HG03103 (cell line): ENCODE measurements at regions not wholly inside any gene's neighbourhood (a gene's known extent, or its start where the extent isn't known, plus 50 kb on each side); places are given as distances from the start of the nearest gene placed in this dataset.
"Not testable (repeated sequence)": the region's sequence is repeated elsewhere in the genome, so short reads cannot be mapped to it uniquely, and the experiment has no call there.

Experiments
- ATAC-seq: cut with Tn5 transposase; IDR thresholded peaks from one replicate; pipeline ENCODE4 v1.9.1; 2021; ENCODE audit warnings: low read depth; ENCODE audit not compliant: unreplicated experiment

DNA sequence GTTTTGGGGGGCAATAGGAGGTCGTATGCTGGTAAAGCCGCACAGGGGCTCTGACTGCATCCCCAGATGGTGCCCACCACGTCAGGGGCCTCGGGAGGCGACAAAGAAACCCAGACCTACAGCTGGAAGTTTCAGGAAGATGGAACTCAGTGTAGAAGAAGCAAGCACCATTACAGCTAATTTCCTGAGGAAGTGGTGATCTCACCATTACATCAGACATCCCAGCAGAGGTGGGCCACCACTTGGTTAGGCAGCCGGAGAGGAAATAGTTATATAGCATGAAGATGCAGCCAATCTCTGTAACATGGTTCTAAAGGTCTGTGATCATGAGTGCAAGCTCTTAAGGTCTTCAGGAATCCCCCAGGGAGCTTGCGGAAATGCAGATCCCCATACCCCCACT, 127.3 kb upstream of the PCBD1 start:
- no peak for ATAC-seq

DNA sequence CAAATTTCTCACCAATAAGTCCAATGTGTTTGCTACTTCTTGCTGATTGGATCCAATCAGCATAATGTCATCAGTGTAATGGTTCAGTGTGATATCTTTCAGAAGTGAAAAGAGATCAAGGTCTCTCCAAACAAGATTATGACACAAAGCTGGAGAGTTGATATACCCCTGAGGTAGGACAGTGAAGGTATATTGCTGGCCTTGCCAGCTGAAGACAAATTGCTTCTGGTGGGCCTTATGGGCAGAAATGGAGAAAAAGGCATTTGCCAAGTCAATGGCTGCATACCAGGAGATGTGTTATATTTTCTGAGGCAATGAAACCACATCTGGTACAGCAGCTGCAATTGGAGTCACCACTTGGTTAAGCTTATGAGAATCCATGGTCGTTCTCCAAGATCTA, 131.7 kb upstream of the PCBD1 start:
- ATAC-seq: not testable (repeated sequence)

GRCh38 chr10:71021402-71021801, 133.0 kb upstream of the PCBD1 start:
- no peak for ATAC-seq

DNA sequence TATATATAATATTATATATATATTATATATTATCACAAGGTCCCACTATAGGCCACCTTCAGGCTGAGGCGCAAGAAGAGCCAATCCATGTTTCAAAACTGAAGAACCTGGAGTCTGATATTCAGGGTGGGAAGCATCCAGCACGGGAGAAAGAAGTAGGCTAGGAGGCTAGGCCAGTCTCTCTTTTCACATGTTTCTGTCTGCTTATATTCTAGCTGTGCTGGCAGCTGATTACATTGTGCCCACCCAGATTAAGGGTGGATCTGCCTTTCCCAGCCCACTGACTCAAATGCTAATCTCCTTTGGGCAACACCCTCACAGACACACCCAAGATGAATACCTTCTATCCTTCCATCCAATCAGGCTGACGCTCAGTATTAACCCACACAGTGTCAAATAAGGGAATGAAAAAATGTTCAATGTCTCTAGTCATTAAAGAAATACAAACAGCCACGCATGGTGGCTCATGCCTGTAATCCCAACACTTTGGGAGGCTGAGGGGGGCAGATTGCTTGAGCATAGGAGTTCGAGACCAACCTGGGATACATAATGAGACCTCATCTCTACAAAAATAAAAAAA, 135.4 kb upstream of the PCBD1 start:
- ATAC-seq: no peak

- no peak for ATAC-seq
Measured at GRCh38 chr10:71024490-71024889, 136.1 kb upstream of the PCBD1 start.

GRCh38 chr10:71025535-71025934, 137.2 kb upstream of the PCBD1 start:
- no peak for ATAC-seq

DNA sequence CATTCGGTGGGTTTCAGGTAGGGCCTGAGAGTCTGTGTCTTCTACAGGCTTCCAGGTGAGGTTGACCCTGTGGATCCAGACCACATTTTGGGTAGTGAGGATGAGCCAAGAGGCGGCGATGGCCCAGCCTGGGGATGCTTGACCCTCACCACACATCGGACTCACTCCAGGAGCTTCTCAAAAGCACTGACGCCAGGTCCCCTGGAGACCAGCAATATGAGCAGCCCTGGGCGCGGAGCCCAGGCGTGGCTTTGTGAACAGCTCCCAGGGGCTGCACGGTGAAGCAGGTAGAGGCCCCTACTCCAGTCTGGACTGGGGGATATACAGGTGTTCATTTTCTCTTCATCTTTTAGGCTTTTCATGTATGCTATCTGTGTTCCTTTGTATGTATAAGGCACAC, 139.7 kb upstream of the PCBD1 start:
- ATAC-seq: no peak

DNA sequence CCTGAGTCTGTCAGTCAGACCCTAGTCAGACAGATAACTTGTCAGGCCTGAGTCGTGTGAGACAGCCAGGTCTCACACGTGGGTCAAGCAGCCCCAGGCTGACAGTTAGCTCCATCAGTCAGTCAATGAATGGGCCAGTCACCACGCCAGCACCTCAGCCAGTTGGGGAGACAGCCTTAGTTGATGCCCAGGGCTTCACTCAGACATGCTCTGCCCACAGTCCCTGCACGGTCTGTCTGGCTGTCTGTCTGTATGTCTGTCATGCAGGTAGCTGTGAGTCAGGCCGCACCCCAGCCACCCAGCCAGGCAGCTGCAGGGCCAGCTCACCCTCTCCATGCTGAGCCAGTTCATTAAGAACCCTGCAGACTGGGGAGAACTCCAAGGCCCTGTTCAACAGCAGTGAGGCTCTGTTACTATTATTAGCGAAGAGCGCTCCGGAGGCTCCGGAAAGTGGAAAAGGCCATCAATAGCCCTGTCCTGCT, 141.1 kb upstream of the PCBD1 start:
- no peak for ATAC-seq

DNA sequence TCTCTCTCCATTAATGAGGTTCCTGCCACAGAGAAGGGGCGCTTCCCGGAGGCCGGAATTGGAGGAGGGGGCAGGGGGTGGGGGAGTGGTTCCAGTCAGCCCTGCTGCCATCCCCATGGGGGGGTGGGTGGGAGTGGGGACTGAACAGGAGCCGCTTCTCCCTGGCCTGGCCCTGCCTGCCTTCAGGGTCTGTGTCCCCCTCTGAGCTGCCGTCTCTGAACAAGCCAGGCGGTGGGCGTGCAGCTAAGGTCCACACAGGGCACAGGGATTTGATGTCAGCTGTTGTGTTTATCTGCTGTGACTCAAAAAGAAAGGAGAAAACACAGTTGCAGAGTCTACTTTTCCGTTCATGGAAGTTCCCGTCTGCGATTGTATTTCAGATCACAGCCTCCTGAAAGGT, 141.5 kb upstream of the PCBD1 start:
- ATAC-seq: no peak

GRCh38 chr10:71031026-71031425, 142.7 kb upstream of the PCBD1 start:
- ATAC-seq: no peak

DNA sequence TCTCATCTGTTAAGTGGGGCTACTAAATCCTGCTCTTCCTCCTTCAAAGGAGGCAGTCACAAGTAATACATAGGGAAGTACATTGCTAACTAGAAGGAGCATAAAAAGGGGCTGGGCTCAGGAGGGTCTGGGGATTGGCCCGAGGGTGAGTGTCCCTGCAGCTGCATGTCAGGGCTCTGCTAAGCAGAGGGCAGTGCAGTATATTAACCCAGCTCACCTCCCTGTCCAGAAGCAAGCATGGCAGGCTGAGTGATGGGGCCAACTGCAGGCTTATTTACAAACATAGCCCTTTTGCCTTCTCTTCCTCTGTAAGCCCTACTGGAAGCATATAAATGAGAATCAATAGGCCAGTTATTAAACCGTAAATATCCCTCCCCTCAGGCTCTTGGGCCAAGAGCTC, 143.2 kb upstream of the PCBD1 start:
- ATAC-seq: no peak

- ATAC-seq: no peak
Measured at GRCh38 chr10:71032887-71033286, 144.5 kb upstream of the PCBD1 start.

- no peak for ATAC-seq
Measured at GRCh38 chr10:71033396-71033980, 145.1 kb upstream of the PCBD1 start.

DNA sequence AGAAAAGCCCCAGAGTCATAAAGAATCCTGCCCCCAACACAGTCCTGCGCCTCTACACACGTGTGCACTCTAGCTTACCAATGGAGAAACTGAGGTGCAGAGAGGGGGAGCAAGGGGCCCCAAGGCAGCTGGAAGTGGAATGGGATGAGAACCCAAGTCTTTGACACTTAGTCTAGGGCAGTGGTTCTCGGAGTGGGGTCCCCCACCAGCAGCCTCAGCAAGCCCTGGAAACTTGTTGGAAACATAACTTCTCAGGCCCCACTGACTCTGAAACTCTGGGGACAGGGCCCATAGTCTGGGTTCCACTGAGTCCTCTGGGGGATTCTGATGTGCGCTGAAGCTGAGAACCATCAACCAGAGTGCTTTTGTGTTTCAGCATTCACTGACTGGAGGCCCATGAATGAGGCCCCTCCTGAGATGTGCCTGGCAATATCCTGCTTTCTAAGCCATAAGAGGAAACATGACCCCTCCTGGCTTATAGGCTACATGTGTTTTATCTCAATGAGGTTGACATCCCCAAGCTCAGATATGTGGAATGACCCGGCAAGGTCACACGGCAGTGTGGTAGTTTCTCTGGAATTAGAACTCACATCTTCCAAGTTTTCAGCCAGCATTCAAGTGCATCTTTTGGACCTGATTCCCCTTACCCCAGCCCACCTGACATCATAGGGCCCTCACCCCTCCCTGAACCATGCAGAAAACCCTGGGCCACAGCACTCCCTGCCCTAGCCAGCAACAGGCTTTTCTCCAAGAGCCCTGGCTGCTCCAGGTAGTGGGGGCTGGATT, 147.3 kb upstream of the PCBD1 start:
- no peak for ATAC-seq

DNA sequence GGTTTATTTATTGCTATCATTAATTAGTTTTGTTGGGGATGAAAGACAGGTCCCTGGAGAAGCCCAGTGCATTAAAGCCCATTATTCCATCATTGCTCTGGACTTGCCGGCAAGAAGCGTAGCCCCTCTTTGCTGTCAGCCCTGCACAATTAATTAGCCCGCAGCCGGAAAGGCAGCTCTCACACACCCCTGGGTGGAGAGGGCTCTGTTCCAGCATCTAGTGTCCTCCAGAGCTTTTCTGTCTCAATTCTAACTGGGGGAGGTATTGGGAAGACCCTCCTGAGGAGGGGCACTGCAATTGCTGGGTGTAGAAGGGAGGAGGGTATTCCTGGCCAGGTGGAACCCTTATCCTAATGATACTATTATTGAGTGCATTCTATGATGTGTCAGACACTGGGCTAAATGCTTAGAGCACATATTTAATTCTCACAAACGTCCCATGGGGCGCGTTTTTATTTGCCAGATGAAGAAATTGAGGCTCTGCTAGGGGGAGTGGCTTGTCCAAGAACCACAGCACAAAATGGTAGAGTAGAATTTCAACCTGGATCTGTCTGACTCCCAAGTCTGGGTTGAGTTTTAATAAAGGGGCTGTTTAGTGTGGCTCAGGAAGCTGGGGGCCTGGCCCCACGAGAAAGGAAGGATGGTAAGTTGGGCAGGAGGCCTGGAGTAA, 148.1 kb upstream of the PCBD1 start:
- ATAC-seq: no peak

DNA sequence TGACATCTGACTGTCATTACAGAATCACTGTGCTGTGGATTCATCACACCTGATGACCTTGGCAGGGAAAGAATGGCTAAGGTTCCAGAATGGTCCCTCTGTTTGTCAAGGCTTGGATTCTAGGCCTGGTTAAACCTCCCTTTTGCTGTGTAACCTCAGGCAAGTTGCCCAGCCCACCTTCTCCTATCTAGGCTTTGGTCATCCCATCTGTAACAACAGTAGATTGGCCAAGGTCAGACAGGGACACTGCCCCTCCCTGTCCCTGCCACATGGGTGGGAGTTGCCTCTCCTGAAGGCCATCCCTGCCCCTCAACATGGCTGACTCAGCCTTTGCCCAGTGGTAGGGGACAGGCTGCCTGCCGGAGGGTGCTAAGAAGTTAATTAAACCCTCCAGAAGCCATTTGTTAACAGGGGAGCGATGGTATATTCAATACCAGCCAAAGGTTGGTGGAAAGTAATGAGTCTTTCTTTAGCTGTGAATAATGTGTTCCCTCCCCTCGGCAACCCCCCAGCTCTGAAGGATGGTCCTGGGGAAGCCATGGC, 149.8 kb upstream of the PCBD1 start:
- no peak for ATAC-seq

DNA sequence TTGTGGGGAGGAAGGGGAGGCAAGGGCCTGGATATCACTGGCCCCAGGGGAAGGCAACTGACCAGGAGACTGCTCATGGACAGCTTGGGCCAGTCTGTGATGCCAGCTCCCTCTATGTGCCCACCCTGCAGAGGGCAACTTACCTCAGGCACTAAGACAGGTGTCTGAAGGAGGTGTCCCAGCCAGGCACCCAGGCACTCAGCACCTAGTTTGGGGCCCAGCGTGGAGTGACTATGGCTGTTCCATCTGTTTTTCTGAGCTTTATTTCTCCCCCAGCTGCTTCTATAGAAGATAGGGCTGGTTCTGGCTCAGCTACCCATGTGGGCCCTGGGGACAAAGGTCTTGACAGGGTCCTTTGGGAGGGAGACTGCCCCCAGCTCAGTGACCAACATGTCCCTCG, 150.6 kb upstream of the PCBD1 start:
- no peak for ATAC-seq

DNA sequence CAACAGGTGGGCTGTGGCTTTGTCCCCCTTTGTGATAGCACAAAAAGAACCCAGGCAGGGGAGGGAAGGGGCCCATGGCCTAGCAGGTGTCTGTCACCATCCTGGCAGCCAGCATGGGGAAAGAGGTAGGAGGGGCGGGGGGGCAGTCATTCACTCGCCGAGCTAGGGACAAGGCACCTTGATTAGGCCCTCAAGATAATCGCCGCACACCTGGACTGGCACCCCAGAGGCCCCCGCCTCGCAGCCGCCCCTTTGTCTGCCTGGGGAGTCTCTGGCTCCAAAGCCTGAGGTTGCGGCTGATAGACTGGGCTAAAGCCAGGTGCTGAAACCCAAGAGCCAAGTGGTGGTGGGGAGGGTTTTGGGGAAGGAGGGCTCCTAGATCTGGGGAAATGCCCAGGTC, 151.2 kb upstream of the PCBD1 start:
- no peak for ATAC-seq

GRCh38 chr10:71040343-71040742, 152.0 kb upstream of the PCBD1 start:
- ATAC-seq: no peak

GRCh38 chr10:71040846-71041605, 152.7 kb upstream of the PCBD1 start:
- no peak for ATAC-seq
